Fibroblast of mammary gland (primary cell): ENCODE measurements at regions not wholly inside any gene's neighbourhood (a gene's known extent, or its start where the extent isn't known, plus 50 kb on each side); places are given as distances from the start of the nearest gene placed in this dataset.

Experiments
- DNase-seq: peaks from one replicate; pipeline ENCODE4 v3.0.0-alpha.2; 2010; ENCODE audit warnings: low read depth
- H3K4me3 ChIP-seq: 2 replicates; pipeline ENCODE4 v1.5.1; 2011; ENCODE audit warnings: low read depth, mild to moderate bottlenecking, low read length, moderate library complexity; ENCODE audit not compliant: control insufficient read depth
- CTCF ChIP-seq: conservative IDR thresholded peaks from 2 replicates; pipeline ENCODE4 v1.5.1; 2011; ENCODE audit warnings: low read depth, low read length, inconsistent platforms; ENCODE audit not compliant: control insufficient read depth, insufficient read depth

- no peak overlapping the region for H3K4me3 ChIP-seq
- DNase-seq = no peak
- no peak for TF ChIP-seq CTCF
Observed at GRCh38 chr11:69545976-69546617, 64.6 kb downstream of the LINC01488 start.

- DNase-seq = no peak
- H3K4me3 ChIP-seq = no peak overlapping the region
Observed at GRCh38 chr11:69546735-69547370, 65.4 kb downstream of the LINC01488 start.

GRCh38 chr11:69550846-69551245 is 69.4 kb downstream of the LINC01488 start:
- no peak for TF ChIP-seq CTCF
- no peak overlapping the region for H3K4me3 ChIP-seq
- no peak for DNase-seq

More at GRCh38 chr11:69546735-69547370, 65.4 kb downstream of the LINC01488 start:
- TF ChIP-seq CTCF = no peak

GRCh38 chr11:69551963-69552362 is 70.5 kb downstream of the LINC01488 start:
- no peak overlapping the region for H3K4me3 ChIP-seq
- no peak for TF ChIP-seq CTCF
- DNase-seq = no peak

GRCh38 chr11:69552951-69553350 is 71.5 kb downstream of the LINC01488 start:
- DNase-seq = no peak
- TF ChIP-seq CTCF = no peak

GRCh38 chr11:69553416-69554357 is 72.2 kb downstream of the LINC01488 start:
- H3K4me3 ChIP-seq = no peak overlapping the region
- DNase-seq = no peak
- TF ChIP-seq CTCF = no peak

More at GRCh38 chr11:69552951-69553350, 71.5 kb downstream of the LINC01488 start:
- no peak overlapping the region for H3K4me3 ChIP-seq
